ENCODE measurements at regions not wholly inside any gene's neighbourhood (a gene's known extent, or its start where the extent isn't known, plus 50 kb on each side); places are given as distances from the start of the nearest gene placed in this dataset.

- H3K4me3 Mint-ChIP-seq: peak overlapping the region in 1 of 2 donors; percentile 79
- 90% methylated on average over 5 of the region's 5 CpGs for WGBS (ENCODE audit: insufficient coverage)
- H3K27ac Mint-ChIP-seq: no peak overlapping the region
These were observed 84.5 kb upstream of the TAF1B start for GRCh38 chr2:9758741-9759140.

GRCh38 chr2:9760069-9760901, 83.0 kb upstream of the TAF1B start:
- WGBS (ENCODE audit: insufficient coverage): 75% methylated on average over 3 of the region's 4 CpGs
- Mint-ChIP-seq H3K9me3 (peaks cover 0 to 4% (median 0%) of the 10 kb centered on the region in 7 donors), H3K4me3 (no peak overlapping the region), H3K4me1 (peaks cover 42% of the 10 kb centered on the region), H3K27ac (peak overlapping the region in 2 of 7 donors; percentile 21 to 63), H3K27me3 (ENCODE audit: low read depth in 3 of 3) (peaks cover 27 to 41% (median 38%) of the 10 kb centered on the region in 3 donors), H3K36me3 (peaks cover 2 to 6% of the 10 kb centered on the region in 2 donors)
- H3K9me3 ChIP-seq (replicated peaks in 1 of 2; ENCODE audit: control insufficient read depth in 1 of 2, insufficient read depth in 1 of 2, low read length in 2 of 2): no peaks in the 10 kb centered on the region
- no peaks in the 10 kb centered on the region for H3K79me2 ChIP-seq (ENCODE audit: insufficient read depth, low read length)
- H3K27me3 ChIP-seq (ENCODE audit: control insufficient read depth in 2 of 2, insufficient read depth in 2 of 2, low read length in 2 of 2): peaks cover 11 to 39% of the 10 kb centered on the region in 2 donors
- H3K27ac ChIP-seq (ENCODE audit: low read depth in 1 of 2, low read length in 2 of 2): no peak overlapping the region
- H3K9ac ChIP-seq (ENCODE audit: insufficient read depth, low read length, poor library complexity, severe bottlenecking): no peak overlapping the region
- no peak overlapping the region for H3K4me2 ChIP-seq (replicated peaks; ENCODE audit: extremely low read depth, low read length, poor library complexity, severe bottlenecking)
- no peak overlapping the region for H2AFZ ChIP-seq (ENCODE audit: insufficient read depth, low read depth, low read length, poor library complexity, severe bottlenecking)
- intact Hi-C loops (cut with micrococcal nuclease): no loop called here
- no peak overlapping the region for H3K4me3 ChIP-seq (replicated peaks in 1 of 3; ENCODE audit: low read depth in 2 of 3, low read length in 3 of 3)
- H3K36me3 ChIP-seq (replicated peaks in 1 of 2; ENCODE audit: control insufficient read depth in 1 of 2, insufficient read depth in 2 of 2, low read length in 2 of 2): no peaks in the 10 kb centered on the region
- no peak for TF ChIP-seq CTCF (IDR thresholded peaks at IDR 0.05)
- H3K4me1 ChIP-seq (ENCODE audit: control insufficient read depth in 1 of 2, insufficient read depth in 2 of 2, low read length in 2 of 2): peaks cover 29 to 35% of the 10 kb centered on the region in 2 donors
- DNase-seq: no peak
- H4K20me1 ChIP-seq (ENCODE audit: insufficient read depth, low read length): no peaks in the 10 kb centered on the region

More at GRCh38 chr2:9758741-9759140, 84.5 kb upstream of the TAF1B start:
- TF ChIP-seq CTCF (IDR thresholded peaks at IDR 0.05): no peak
- peaks cover 29 to 35% of the 10 kb centered on the region in 2 donors for H3K4me1 ChIP-seq (ENCODE audit: control insufficient read depth in 1 of 2, insufficient read depth in 2 of 2, low read length in 2 of 2)
- H4K20me1 ChIP-seq (ENCODE audit: insufficient read depth, low read length): no peaks in the 10 kb centered on the region
- peaks cover 42% of the 10 kb centered on the region for H3K4me1 Mint-ChIP-seq
- H3K79me2 ChIP-seq (ENCODE audit: insufficient read depth, low read length): no peaks in the 10 kb centered on the region
- no peak overlapping the region for H3K9ac ChIP-seq (ENCODE audit: insufficient read depth, low read length, poor library complexity, severe bottlenecking)
- peaks cover 2 to 9% of the 10 kb centered on the region in 2 donors for H3K36me3 Mint-ChIP-seq
- intact Hi-C loops (cut with micrococcal nuclease): no loop called here
- H3K4me2 ChIP-seq (replicated peaks; ENCODE audit: extremely low read depth, low read length, poor library complexity, severe bottlenecking): no peak overlapping the region
- H3K36me3 ChIP-seq (replicated peaks in 1 of 2; ENCODE audit: control insufficient read depth in 1 of 2, insufficient read depth in 2 of 2, low read length in 2 of 2): no peaks in the 10 kb centered on the region
- no peak for DNase-seq
- peaks cover 39 to 57% (median 48%) of the 10 kb centered on the region in 3 donors for H3K27me3 Mint-ChIP-seq (ENCODE audit: low read depth in 3 of 3)
- H3K9me3 ChIP-seq (replicated peaks in 1 of 2; ENCODE audit: control insufficient read depth in 1 of 2, insufficient read depth in 1 of 2, low read length in 2 of 2): no peaks in the 10 kb centered on the region
- no peak overlapping the region for H3K27ac ChIP-seq (ENCODE audit: low read depth in 1 of 2, low read length in 2 of 2)
- H2AFZ ChIP-seq (ENCODE audit: insufficient read depth, low read depth, low read length, poor library complexity, severe bottlenecking): no peak overlapping the region
- no peak overlapping the region for H3K4me3 ChIP-seq (replicated peaks in 1 of 3; ENCODE audit: low read depth in 2 of 3, low read length in 3 of 3)
- H3K9me3 Mint-ChIP-seq: peaks cover 0 to 7% (median 0%) of the 10 kb centered on the region in 7 donors
- H3K27me3 ChIP-seq (ENCODE audit: control insufficient read depth in 2 of 2, insufficient read depth in 2 of 2, low read length in 2 of 2): peaks cover 11 to 54% of the 10 kb centered on the region in 2 donors
